Transverse colon (tissue), 3 donors: ENCODE measurements at regions not wholly inside any gene's neighbourhood (a gene's known extent, or its start where the extent isn't known, plus 50 kb on each side); places are given as distances from the start of the nearest gene placed in this dataset.

Experiments
- CTCF ChIP-seq, 5 experiments: fragments of 200-600 bp in 3 of 5; fragments of 450-650 bp in 2 of 5; sonication (generic) in 3 of 5; IDR thresholded peaks; 1 replicate in 2 of 5; 2 replicates in 3 of 5; pipeline ENCODE4 v1.5.1; 2016 to 2017; ENCODE audit warnings: antibody characterized with exemption in 5 of 5, inconsistent platforms in 3 of 5, mild to moderate bottlenecking in 2 of 5, moderate library complexity in 1 of 5
- POLR2A ChIP-seq: fragments of 450-650 bp; IDR thresholded peaks from one replicate; pipeline ENCODE4 v1.6.1; 2016; ENCODE audit warnings: antibody characterized with exemption, mild to moderate bottlenecking, moderate library complexity

- no peak for TF ChIP-seq POLR2A
- no peak for TF ChIP-seq CTCF (IDR thresholded peaks at IDR 0.05)
Measured at GRCh38 chr12:58548801-58549200, 371.5 kb downstream of the LRIG3 start.
